H9 (cell line): ENCODE measurements at regions not wholly inside any gene's neighbourhood (a gene's known extent, or its start where the extent isn't known, plus 50 kb on each side); places are given as distances from the start of the nearest gene placed in this dataset.
A peak's percentile ranks its signal among the peaks of the same experiment; 100 is the strongest.

Experiments used
- DNase-seq: peaks from one replicate; pipeline ENCODE4 v3.0.0-alpha.2; 2017
- H2AFZ ChIP-seq: one replicate; pipeline ENCODE4 v1.6.1; 2013; ENCODE audit warnings: mild to moderate bottlenecking, low read length, control low read depth, moderate library complexity
- H2AK5ac ChIP-seq: 2 replicates; pipeline ENCODE4 v1.6.1; 2013; ENCODE audit warnings: low read length, control low read depth, mixed read lengths; ENCODE audit not compliant: insufficient read length
- H2BK120ac ChIP-seq: one replicate; pipeline ENCODE4 v1.6.1; 2013; ENCODE audit warnings: low read depth, mild to moderate bottlenecking, low read length, control low read depth, inconsistent platforms; ENCODE audit not compliant: poor library complexity, severe bottlenecking
- H2BK12ac ChIP-seq: 2 replicates; pipeline ENCODE4 v1.6.1; 2013; ENCODE audit warnings: low read length, control low read depth, mixed read lengths, low read depth; ENCODE audit not compliant: insufficient read length
- H2BK15ac ChIP-seq: 2 replicates; pipeline ENCODE4 v1.6.1; 2013; ENCODE audit warnings: low read depth, low read length, control low read depth
- H2BK20ac ChIP-seq: one replicate; pipeline ENCODE4 v1.6.1; 2013; ENCODE audit warnings: low read depth, mild to moderate bottlenecking, low read length, control low read depth, inconsistent platforms; ENCODE audit not compliant: poor library complexity, severe bottlenecking
- H2BK5ac ChIP-seq: 2 replicates; pipeline ENCODE4 v1.6.1; 2013; ENCODE audit warnings: low read length, control low read depth, mixed read lengths; ENCODE audit not compliant: insufficient read length
- H3K14ac ChIP-seq: 2 replicates; pipeline ENCODE4 v1.6.1; 2013; ENCODE audit warnings: low read length, control low read depth; ENCODE audit not compliant: insufficient read depth
- H3K18ac ChIP-seq: 2 replicates; pipeline ENCODE4 v1.6.1; 2013; ENCODE audit warnings: low read depth, mild to moderate bottlenecking, mixed read lengths, low read length, control low read depth; ENCODE audit not compliant: insufficient read length
- H3K23ac ChIP-seq: 2 replicates; pipeline ENCODE4 v1.6.1; 2013; ENCODE audit warnings: low read length, control low read depth, mixed read lengths, low read depth; ENCODE audit not compliant: insufficient read length
- H3K23me2 ChIP-seq: 2 replicates; pipeline ENCODE4 v1.6.1; 2013; ENCODE audit warnings: low read depth, mild to moderate bottlenecking, mixed read lengths, low read length, control low read depth; ENCODE audit not compliant: insufficient read length, poor library complexity, severe bottlenecking
- H3K27ac ChIP-seq: 2 replicates; pipeline ENCODE4 v1.5.1; 2013; ENCODE audit warnings: low read length, control low read depth, mixed read lengths, low read depth; ENCODE audit not compliant: insufficient read length
- H3K27me3 ChIP-seq: 2 replicates; pipeline ENCODE4 v1.6.1; 2013; ENCODE audit warnings: low read length, control low read depth, inconsistent platforms; ENCODE audit not compliant: insufficient read depth
- H3K4ac ChIP-seq: 2 replicates; pipeline ENCODE4 v1.6.1; 2013; ENCODE audit warnings: low read depth, mild to moderate bottlenecking, control low read depth, inconsistent platforms, low read length, moderate library complexity
- H3K4me1 ChIP-seq: 2 replicates; pipeline ENCODE4 v1.6.1; 2013; ENCODE audit warnings: low read length, control low read depth, inconsistent platforms; ENCODE audit not compliant: insufficient read depth
- H3K4me2 ChIP-seq: 2 replicates; pipeline ENCODE4 v1.6.1; 2013; ENCODE audit warnings: low read length, control low read depth, mixed read lengths; ENCODE audit not compliant: insufficient read length, insufficient read depth
- H3K56ac ChIP-seq: 2 replicates; pipeline ENCODE4 v1.6.1; 2013; ENCODE audit warnings: low read depth, mild to moderate bottlenecking, mixed read lengths, low read length, control low read depth; ENCODE audit not compliant: insufficient read length
- H3K79me1 ChIP-seq: 2 replicates; pipeline ENCODE4 v1.6.1; 2013; ENCODE audit warnings: low read depth, mild to moderate bottlenecking, moderate library complexity, low read length, control low read depth, inconsistent platforms; ENCODE audit not compliant: insufficient read depth, poor library complexity, severe bottlenecking
- H3K79me2 ChIP-seq: 2 replicates; pipeline ENCODE4 v1.6.1; 2013; ENCODE audit warnings: low read length, control low read depth, inconsistent platforms; ENCODE audit not compliant: insufficient read depth
- H3K9ac ChIP-seq: 2 replicates; pipeline ENCODE4 v1.6.1; 2013; ENCODE audit warnings: low read length, control low read depth, mixed read lengths; ENCODE audit not compliant: insufficient read length; ENCODE audit errors: extremely low read depth
- H3K9me3 ChIP-seq: one replicate; pipeline ENCODE4 v1.6.1; 2013; ENCODE audit warnings: low read depth, low read length, inconsistent platforms; ENCODE audit not compliant: control insufficient read depth
- H3T11ph ChIP-seq: one replicate; pipeline ENCODE4 v1.6.1; 2013; ENCODE audit warnings: mild to moderate bottlenecking, low read length, control low read depth, inconsistent platforms
- H4K20me1 ChIP-seq: one replicate; pipeline ENCODE4 v1.6.1; 2013; ENCODE audit not compliant: control insufficient read depth, insufficient read length, insufficient read depth
- H4K5ac ChIP-seq: 2 replicates; pipeline ENCODE4 v1.6.1; 2013; ENCODE audit warnings: low read depth, mild to moderate bottlenecking, mixed read lengths, low read length, control low read depth; ENCODE audit not compliant: insufficient read length
- H4K8ac ChIP-seq: replicated peaks from 2 replicates; pipeline ENCODE4 v1.6.1; 2013; ENCODE audit warnings: low read length, control low read depth, mixed read lengths, low read depth; ENCODE audit not compliant: insufficient read length
- H4K91ac ChIP-seq: 2 replicates; pipeline ENCODE4 v1.6.1; 2013; ENCODE audit warnings: low read depth, mild to moderate bottlenecking, moderate library complexity, mixed read lengths, low read length, control low read depth; ENCODE audit not compliant: insufficient read length
- H3K27ac Mint-ChIP-seq, 3 experiments: 2 replicates in 2 of 3; 3 replicates in 1 of 3; pipeline ENCODE4 v1.8.0; 2020 to 2021; ENCODE audit warnings: mixed read lengths in 3 of 3, mild to moderate bottlenecking in 1 of 3, moderate library complexity in 1 of 3
- H3K27me3 Mint-ChIP-seq: 2 replicates; pipeline ENCODE4 v1.8.0; 2021; ENCODE audit warnings: low read depth, mild to moderate bottlenecking, moderate library complexity, mixed read lengths
- H3K36me3 Mint-ChIP-seq, 3 experiments: 2 replicates in 2 of 3; 3 replicates in 1 of 3; pipeline ENCODE4 v1.8.0; 2020 to 2021; ENCODE audit warnings: low read depth in 3 of 3, mixed read lengths in 3 of 3; ENCODE audit not compliant: insufficient read depth in 1 of 3
- H3K4me1 Mint-ChIP-seq, 2 experiments: 2 replicates each; pipeline ENCODE4 v1.8.0; 2020; ENCODE audit warnings: mixed read lengths in 2 of 2
- H3K4me3 Mint-ChIP-seq, 2 experiments: 2 replicates in 1 of 2; 3 replicates in 1 of 2; pipeline ENCODE4 v1.8.0; 2020 to 2021; ENCODE audit warnings: mild to moderate bottlenecking in 2 of 2, mixed read lengths in 2 of 2, moderate library complexity in 1 of 2
- H3K9me3 Mint-ChIP-seq, 2 experiments: 2 replicates in 1 of 2; 3 replicates in 1 of 2; pipeline ENCODE4 v1.8.0; 2020; ENCODE audit warnings: mild to moderate bottlenecking in 2 of 2, mixed read lengths in 2 of 2, moderate library complexity in 1 of 2
- CTCF ChIP-seq: fragments of 200-600 bp; sonication (generic); conservative IDR thresholded peaks from 3 replicates; pipeline ENCODE4 v1.8.0; 2021; ENCODE audit warnings: antibody characterized with exemption, mild to moderate bottlenecking
- WGBS: extraction: QIAGEN DNeasy Blood & Tissue Kit; methylation state at CpG from one replicate; pipeline ENCODE4 v1.1.7; 2013; ENCODE audit warnings: missing lambda C conversion rate, low lambda C conversion rate, mixed read lengths; ENCODE audit not compliant: insufficient read length; ENCODE audit errors: extremely low coverage; 5-methylcytosine and 5-hydroxymethylcytosine counted together

GRCh38 chr3:158936530-158937113 is 134.8 kb downstream of the MFSD1 start:
- no peak overlapping the region for H3K4ac ChIP-seq
- Mint-ChIP-seq H3K27me3 (no peaks in the 10 kb centered on the region), H3K27ac (peak overlapping the region in 2 of 3 experiments; percentile 82 to 88; a peak in 5 of 7 replicates), H3K4me1 (peaks cover 12 to 24% of the 10 kb centered on the region in 2 experiments), H3K9me3 (peaks cover 11 to 13% of the 10 kb centered on the region in 2 experiments; a peak in 4 of 5 replicates), H3K4me3 (no peak overlapping the region), H3K36me3 (peaks cover 1 to 22% (median 5%) of the 10 kb centered on the region in 3 experiments; a peak in 6 of 7 replicates)
- H2BK20ac ChIP-seq = no peak overlapping the region
- no peak overlapping the region for H2BK15ac ChIP-seq
- WGBS = no CpG with 5 or more reads among the region's 12 CpGs
- DNase-seq = peak; percentile 48
- no peak overlapping the region for H3K9ac ChIP-seq
- no peak for TF ChIP-seq CTCF
- no peaks in the 10 kb centered on the region; the same call in 1 of the 2 replicates for H3K4me1 ChIP-seq
- no peak overlapping the region for H2AK5ac ChIP-seq
- H4K5ac ChIP-seq = peak overlapping the region; percentile 41
- no peaks in the 10 kb centered on the region for H3K9me3 ChIP-seq
- no peaks in the 10 kb centered on the region for H3K79me2 ChIP-seq
- H2BK5ac ChIP-seq = no peak overlapping the region
- H2BK12ac ChIP-seq = no peak overlapping the region
- H3K18ac ChIP-seq = peak overlapping the region; percentile 82
- no peaks in the 10 kb centered on the region for H3K23me2 ChIP-seq
- no peak overlapping the region for H2AFZ ChIP-seq
- H3K14ac ChIP-seq = peak overlapping the region; percentile 82
- H2BK120ac ChIP-seq = no peak overlapping the region
- H3K23ac ChIP-seq = no peak overlapping the region
- no peak overlapping the region for H3K27ac ChIP-seq
- no peak overlapping the region for H3T11ph ChIP-seq
- H3K56ac ChIP-seq = no peak overlapping the region
- no peaks in the 10 kb centered on the region for H3K79me1 ChIP-seq
- no peak overlapping the region for H4K8ac ChIP-seq
- no peak overlapping the region for H4K91ac ChIP-seq
- H4K20me1 ChIP-seq = no peaks in the 10 kb centered on the region
- H3K27me3 ChIP-seq = no peaks in the 10 kb centered on the region
- no peak overlapping the region for H3K4me2 ChIP-seq
